GM12891 (cell line): ENCODE measurements at regions not wholly inside any gene's neighbourhood (a gene's known extent, or its start where the extent isn't known, plus 50 kb on each side); places are given as distances from the start of the nearest gene placed in this dataset.
"Not testable (repeated sequence)": the region's sequence is repeated elsewhere in the genome, so short reads cannot be mapped to it uniquely, and the experiment has no call there.

Source experiments
- DNase-seq: peaks from one replicate; pipeline ENCODE4 v3.0.0; 2011; ENCODE audit warnings: low spot score; ENCODE audit not compliant: insufficient read length
- FAIRE-seq: peaks from 2 replicates; lab custom pipeline; 2011; peaks lifted over from hg19 to GRCh38; lab: Jason Lieb, UNC
- PAX5 ChIP-seq: IDR thresholded peaks from 2 replicates; pipeline ENCODE4 v1.6.1; 2011; ENCODE audit warnings: low read length, moderate library complexity, mild to moderate bottlenecking; ENCODE audit not compliant: insufficient read depth, severe bottlenecking
- POLR2A ChIP-seq: IDR thresholded peaks from 2 replicates; pipeline ENCODE4 v1.6.1; 2011; ENCODE audit warnings: low read depth, low read length, control low read depth
- POLR2AphosphoS5 ChIP-seq: IDR thresholded peaks from 2 replicates; pipeline ENCODE4 v1.6.1; 2011; ENCODE audit warnings: low read depth, low read length, control low read depth
- POU2F2 ChIP-seq: IDR thresholded peaks from 2 replicates; pipeline ENCODE4 v1.6.1; 2011; ENCODE audit warnings: low read depth, mild to moderate bottlenecking, control low read depth, low read length, moderate library complexity
- SPI1 ChIP-seq: IDR thresholded peaks from 2 replicates; pipeline ENCODE4 v1.6.1; 2011; ENCODE audit warnings: low read depth, low read length, control low read depth
- TAF1 ChIP-seq: IDR thresholded peaks from 2 replicates; pipeline ENCODE4 v1.6.1; 2011; ENCODE audit warnings: low read depth, low read length, control low read depth

- no peak for FAIRE-seq
Observed at GRCh38 chr18:39462436-39462835, 1896.8 kb upstream of the CELF4 start.

DNA sequence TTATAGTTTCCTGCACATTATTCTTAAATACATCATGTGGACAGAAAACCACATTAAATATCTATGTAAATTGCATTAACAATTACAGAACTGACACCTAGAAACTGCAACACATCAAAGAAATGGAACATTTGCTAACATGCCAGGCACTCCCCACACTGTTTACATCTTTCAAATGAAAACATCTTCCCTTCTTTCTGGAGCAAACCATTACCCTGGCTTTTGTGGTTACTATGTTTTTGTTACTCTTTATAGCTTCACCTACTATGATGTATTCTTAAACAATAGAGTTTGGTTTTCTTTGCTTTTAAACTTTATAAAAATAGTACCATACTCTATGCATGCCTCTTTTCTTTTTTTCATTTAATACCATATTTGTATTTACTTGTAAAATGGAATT is 1894.5 kb upstream of the CELF4 start:
- FAIRE-seq (no peak), DNase-seq (no peak)
- TF ChIP-seq POLR2A (no peak), POU2F2 (no peak), PAX5 (no peak), TAF1 (no peak), POLR2AphosphoS5 (no peak), SPI1 (no peak)

More at GRCh38 chr18:39462436-39462835, 1896.8 kb upstream of the CELF4 start:
- DNase-seq: no peak
- TF ChIP-seq SPI1: no peak
- no peak for TF ChIP-seq TAF1
- no peak for TF ChIP-seq POLR2AphosphoS5

DNA sequence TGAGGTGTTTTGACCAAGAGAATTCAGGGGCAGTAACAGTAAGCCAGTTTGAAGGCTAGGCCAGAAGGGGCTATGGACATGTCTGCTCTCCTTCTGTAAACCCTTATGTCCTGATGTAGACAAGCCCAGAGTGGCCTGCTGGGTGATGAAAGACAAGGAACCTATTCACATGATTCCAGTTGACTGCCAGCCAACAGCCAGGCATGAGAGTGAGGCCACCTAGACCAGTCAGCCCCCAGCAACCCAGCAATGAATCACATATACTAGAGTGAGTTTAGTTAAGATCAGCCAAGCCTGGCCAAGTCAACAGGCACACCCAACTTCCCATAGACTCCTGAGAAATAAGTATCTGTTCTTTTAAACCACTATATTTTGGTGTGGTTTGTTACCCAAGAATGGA is 1889.7 kb upstream of the CELF4 start:
- TF ChIP-seq POLR2A (no peak), SPI1 (no peak), POLR2AphosphoS5 (no peak), POU2F2 (no peak), TAF1 (no peak)
- FAIRE-seq (no peak), DNase-seq (no peak)

DNA sequence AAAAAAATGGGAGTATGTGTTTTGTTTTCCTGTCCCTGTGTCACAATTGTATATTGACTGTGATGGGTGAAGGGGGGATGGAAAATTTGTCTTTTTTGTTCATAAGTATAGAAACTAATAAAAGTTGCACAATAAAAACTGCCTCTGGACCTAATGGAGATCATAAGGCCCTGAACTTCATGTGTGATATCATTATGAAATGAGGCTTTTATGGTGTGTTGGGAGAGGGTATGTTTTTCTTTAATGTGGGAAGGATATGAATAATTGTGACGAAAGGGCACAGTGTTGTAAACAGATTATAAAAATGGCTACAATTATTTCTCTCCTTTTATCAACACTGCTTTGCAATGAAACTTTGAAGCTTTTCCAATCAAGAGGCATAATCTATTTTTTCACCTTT is 1889.3 kb upstream of the CELF4 start:
- DNase-seq (no peak), FAIRE-seq (no peak)
- TF ChIP-seq POLR2AphosphoS5 (no peak), POU2F2 (no peak), PAX5 (no peak), SPI1 (no peak), POLR2A (no peak), TAF1 (no peak)

GRCh38 chr18:39453882-39454281 is 1888.3 kb upstream of the CELF4 start:
- FAIRE-seq (no peak), DNase-seq (no peak)
- no peak for TF ChIP-seq TAF1
- no peak for TF ChIP-seq POLR2AphosphoS5
- TF ChIP-seq POU2F2: no peak
- TF ChIP-seq SPI1: no peak
- no peak for TF ChIP-seq PAX5
- no peak for TF ChIP-seq POLR2A

- TF ChIP-seq POU2F2 (no peak), PAX5 (no peak), POLR2AphosphoS5 (no peak), SPI1 (no peak), POLR2A (no peak), TAF1 (no peak)
- no peak for DNase-seq
- FAIRE-seq: no peak
Observed at GRCh38 chr18:39453356-39453755, 1887.8 kb upstream of the CELF4 start.

- no peak for FAIRE-seq
- TF ChIP-seq POU2F2: no peak
- TF ChIP-seq TAF1: no peak
- DNase-seq: no peak
Observed at GRCh38 chr18:39450958-39451357, 1885.4 kb upstream of the CELF4 start.

GRCh38 chr18:39449566-39449965 is 1884.0 kb upstream of the CELF4 start:
- DNase-seq: no peak
- FAIRE-seq: no peak
- no peak for TF ChIP-seq TAF1
- no peak for TF ChIP-seq SPI1
- TF ChIP-seq POU2F2: no peak
- TF ChIP-seq POLR2AphosphoS5: no peak
- no peak for TF ChIP-seq POLR2A
- no peak for TF ChIP-seq PAX5

DNA sequence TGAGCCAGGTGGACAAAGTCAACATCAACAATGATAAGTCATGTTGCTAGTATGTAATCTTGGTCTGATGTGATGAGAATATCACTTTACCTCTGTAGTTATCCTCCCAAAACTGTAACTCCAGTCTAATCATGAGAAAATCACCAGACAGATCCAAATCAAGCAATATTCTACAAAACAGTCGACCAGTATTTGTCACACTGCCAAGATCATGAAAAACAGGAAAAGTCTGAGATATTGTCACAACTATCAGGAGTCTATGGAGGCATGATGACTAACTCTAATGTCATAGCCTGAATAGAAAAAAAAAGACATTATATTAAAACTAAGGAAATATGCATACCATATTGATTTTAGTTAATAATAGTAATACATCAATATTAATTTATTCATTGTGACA is 1883.3 kb upstream of the CELF4 start:
- no peak for DNase-seq
- TF ChIP-seq POLR2AphosphoS5 (no peak), PAX5 (no peak), POLR2A (no peak), TAF1 (no peak), SPI1 (no peak), POU2F2 (no peak)
- no peak for FAIRE-seq

GRCh38 chr18:39444957-39445356 is 1879.4 kb upstream of the CELF4 start:
- not testable (repeated sequence) for DNase-seq, FAIRE-seq

- FAIRE-seq: no peak
- DNase-seq: no peak
- no peak for TF ChIP-seq POLR2A
- no peak for TF ChIP-seq SPI1
- no peak for TF ChIP-seq PAX5
- no peak for TF ChIP-seq TAF1
- TF ChIP-seq POLR2AphosphoS5: no peak
- no peak for TF ChIP-seq POU2F2
Observed at GRCh38 chr18:39441648-39442047, 1876.0 kb upstream of the CELF4 start.
